Activated CD8-positive, alpha-beta memory T cell treated with anti-CD3 and anti-CD28 coated beads, Interleukin-2, amount 50 U/mL, for 48 hours (primary cell): ENCODE measurements at regions not wholly inside any gene's neighbourhood (a gene's known extent, or its start where the extent isn't known, plus 50 kb on each side); places are given as distances from the start of the nearest gene placed in this dataset.

Source experiments
- DNase-seq: peaks from one replicate; pipeline ENCODE4 v3.0.0-alpha.2; 2020

DNA sequence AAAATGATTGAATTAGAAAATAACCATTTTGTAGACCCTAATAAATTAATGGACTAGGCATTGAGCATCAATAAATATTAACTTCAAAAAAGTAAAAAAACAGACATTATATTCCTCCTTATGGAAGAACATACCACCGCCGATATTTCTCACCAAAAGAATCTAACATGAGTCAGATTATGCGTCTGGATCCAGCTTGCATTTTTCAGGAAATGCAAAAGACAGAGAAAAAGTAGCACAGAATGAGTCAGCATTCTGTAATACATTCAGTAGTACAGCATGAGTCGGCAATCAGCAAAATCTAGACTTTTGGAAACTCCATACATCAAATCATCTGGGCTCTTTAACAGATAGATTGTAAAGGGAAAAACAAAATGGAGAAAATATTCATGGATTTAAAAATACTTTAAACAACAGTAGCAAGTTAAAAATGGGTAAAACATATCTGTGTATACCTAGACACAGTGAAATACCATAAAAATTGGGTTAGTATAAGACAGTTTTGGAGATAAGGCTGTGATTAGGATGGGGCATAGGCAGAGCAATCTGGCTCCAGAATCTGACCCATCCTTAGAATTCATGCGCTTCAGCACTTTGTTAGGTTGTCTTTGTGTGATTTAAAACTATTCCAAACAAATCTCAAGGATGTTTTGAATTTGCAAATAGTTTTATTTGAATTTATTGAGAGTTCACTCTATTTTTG, 633.0 kb upstream of the FAM241A start:
- no peak for DNase-seq

DNA sequence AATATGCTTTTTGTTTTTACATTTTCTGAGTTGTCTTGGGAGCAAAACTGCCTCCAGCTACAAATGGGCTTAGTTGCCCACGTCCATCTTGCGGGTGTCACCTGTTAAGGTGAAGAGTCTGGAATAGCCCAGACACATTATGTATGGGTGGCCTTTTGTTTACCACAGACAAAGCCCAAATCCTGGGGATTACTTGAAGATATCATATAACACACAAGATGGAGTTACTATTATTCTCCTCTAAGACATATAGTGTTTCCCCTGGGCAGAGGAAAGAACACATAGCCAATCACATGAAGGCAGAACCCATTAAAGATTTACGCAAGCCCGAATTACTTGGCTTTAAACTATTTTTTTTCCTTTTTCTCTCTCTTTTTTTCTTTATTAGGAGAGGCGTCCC, 625.6 kb upstream of the FAM241A start:
- DNase-seq, result no peak

DNA sequence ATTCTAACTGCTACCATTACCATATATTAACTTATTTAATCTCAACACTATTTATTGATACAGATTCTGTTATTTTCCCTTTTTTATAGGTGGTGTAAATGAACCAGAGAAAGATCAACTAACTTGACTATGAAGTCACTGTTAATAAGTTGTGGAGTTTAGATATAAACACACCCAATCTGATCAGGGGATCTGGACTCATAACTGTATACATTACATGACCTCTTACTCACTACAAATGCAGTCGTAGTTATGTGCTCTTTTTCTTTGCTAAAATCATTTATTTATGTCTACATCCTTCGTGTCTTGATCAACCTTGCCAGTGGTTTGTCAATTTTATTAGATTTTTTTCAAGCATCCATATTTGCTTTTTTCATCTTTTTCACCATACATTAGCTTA, 614.8 kb upstream of the FAM241A start:
- DNase-seq, result no peak

DNA sequence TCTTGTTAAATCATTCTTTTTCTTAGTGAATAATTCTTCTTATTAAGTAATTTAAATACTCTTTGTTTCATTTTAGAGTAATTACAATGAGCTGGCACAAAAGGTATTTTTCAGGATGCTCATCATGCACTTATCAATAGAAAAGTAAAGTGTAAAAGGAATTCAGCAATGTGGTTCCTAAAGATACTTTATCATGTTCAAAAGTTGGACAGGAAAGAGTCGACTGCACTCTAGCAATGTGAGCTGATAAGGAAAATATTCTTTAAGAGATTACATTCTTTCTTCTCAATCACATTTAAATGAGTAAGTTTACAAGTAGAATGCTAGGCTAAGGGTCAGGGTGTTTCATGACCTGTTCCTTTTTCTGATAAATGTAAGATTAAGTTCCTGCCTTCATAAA, 609.5 kb upstream of the FAM241A start:
- DNase-seq, result no peak

DNA sequence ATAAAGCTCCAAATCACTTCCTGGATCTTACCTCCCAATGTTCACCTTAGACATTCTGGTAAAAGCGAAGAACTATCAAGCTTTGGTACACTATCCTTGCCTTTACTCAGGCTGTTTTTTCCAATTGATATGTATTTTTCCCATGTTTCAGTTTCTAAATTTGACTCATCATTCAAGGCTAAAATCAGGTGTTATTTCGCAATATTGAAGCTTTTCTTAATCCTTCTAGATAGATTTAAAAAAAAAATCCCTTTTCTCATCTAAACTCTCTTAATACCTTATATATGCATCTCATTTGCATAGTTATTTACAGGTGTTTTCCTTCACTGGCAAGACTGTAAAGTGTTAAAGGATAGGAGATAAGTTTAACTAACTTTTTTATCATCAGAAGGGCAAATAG, 608.1 kb upstream of the FAM241A start:
- no peak for DNase-seq

DNA sequence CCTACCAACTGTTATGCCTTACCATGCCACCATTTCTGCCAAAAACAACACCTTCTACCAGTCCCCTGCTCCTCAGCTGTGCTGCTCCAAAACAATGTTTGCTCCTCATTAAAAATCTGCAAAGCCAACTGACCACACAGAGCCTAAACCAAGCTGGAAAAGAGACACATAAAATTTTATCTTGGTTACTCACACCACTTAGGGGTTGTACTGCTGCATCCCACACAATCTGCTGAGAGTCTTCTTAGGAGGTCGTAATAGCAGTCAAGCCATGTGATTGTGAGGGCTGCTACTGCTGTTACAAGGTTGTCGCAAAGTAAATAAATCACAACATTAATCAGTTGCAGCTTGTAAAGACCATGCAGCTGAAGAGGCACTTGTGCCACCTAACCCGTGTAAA, 607.4 kb upstream of the FAM241A start:
- no peak for DNase-seq

DNA sequence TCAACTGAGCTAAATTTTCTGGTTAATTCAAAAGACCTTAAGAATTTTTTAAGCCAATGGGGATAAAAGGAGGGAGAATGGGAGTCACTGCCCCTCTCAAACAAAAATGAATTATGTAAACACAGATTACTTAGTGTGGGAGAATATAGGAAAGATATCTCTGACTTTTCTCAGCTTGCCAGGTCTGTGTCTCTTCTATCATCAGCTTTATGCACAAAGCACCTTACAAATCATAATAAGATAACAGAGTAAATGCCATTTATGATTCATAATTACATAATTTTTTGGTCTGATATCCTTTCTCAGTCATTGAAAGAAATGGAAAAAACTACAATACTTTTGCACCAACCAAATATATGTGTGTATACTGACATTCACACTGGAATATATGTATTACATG, 604.6 kb upstream of the FAM241A start:
- no peak for DNase-seq

DNA sequence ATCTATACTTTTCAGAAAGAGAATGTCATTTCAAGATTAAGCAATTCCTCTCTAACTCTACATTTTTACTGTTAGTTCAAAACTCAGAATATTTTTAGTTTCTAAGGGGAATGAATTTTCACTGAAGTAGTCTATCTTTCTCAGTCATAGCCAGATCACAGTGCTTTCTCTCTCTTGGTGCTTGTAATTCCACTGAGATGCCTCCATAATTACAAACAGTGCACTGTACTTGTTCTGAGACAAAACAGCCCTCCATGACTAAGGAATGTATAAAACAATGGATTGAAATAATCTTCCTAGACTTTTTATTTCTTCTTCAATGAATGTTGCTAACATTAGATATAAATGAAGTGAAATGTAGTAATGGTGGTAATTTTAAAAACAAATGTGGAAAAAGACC, 603.2 kb upstream of the FAM241A start:
- DNase-seq, result no peak

DNA sequence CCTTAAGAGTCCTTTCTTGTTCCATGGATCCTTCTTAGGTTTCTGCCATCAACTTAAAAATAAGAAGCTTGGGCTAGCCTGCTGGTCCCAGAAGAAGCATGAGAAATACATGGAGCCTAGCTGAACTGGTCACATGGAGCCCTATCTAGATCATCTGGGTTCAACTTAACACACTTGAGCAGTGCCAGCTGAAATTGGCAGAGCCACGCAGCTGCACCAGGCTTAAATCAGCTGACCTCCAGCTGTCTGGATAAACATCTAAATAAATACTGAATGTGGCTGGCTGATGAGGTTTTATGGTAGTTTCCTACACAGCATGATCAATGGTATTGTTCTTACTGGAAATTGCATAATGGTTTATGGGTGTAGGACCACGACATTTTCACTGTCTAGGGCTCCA, 598.4 kb upstream of the FAM241A start:
- DNase-seq, result no peak

DNA sequence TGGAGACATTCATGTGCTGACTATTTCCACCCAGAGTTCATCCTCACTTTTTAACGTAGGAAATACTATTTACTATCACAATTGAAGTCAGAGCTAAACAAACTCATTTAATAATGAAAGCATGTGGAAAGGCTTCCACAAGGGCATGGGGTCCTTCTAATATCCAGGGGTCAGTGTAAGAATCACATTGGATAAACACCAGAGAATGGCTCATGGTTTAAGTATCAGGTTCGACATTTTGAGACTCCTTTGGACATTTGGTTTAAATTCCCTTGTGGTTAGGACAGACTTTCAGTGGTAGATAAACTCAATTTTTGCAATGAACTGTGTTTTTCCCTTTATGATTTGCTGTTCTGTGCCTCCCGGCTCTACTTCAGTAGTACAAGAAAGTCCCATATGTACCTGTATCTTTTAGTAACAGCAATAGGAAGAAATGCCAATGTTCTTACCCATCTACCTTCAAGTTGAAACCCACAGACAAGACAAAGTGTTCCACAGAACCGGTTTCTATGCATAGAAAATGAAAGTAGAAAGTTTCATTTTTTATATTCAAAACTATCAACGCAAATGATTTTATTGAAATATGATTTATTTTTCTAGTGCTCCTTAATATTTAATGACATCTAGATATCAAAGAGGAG, 589.0 kb upstream of the FAM241A start:
- DNase-seq, result no peak

DNA sequence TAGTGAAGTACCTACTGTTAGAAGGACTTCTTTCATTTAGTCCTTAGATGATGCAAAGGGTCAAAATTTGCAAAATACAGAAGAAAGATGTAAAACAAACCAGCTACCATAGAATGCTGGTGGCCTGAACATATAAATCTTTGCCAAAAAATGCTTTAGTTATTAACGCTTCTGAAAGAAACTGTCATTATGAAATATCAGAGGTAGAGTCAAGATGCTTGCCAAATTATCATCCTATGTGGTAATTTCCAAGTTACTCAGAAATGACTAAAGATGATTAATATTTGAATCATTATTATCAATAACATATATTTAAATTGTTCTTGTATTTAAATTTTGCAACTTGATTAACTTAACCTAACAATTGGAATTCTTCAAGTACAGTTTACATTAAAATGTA, 588.4 kb upstream of the FAM241A start:
- DNase-seq, result no peak

DNA sequence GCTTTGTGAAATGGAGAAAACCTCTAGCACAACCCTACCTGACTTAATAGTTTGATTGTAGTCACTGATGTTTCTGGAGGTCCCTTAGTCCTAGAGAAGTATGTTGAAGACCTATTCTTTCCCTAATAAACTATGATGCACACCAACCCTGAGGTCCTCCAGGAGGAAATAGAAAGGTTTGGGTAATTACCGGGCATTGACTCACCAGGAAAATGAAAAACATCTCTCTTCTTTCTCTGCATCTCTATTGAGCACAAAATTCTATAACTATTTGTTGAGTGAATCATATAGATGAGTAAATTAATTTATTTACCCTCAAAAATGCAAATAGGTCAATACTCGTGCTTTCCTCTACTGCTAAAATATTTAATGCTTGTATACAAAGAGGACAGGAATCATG, 582.4 kb upstream of the FAM241A start:
- DNase-seq, result no peak

DNA sequence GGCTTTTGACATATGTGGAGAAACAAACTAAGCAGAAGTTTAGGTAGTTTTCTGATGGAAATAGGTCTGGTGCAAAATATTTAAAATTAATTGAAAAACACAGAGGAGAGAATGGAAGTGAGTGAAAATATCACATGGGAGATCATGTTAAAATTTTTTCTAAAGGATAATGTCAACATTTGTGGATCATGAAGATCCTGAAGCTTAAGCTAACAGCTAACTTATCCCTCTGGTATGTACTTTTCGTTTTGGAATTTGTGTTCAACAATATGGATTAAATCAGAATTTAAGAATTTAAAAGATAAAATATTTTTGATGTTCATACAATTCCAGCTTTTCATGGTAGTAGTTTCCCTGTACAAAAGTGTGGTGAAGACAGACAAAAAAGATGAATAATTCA, 572.8 kb upstream of the FAM241A start:
- no peak for DNase-seq

DNA sequence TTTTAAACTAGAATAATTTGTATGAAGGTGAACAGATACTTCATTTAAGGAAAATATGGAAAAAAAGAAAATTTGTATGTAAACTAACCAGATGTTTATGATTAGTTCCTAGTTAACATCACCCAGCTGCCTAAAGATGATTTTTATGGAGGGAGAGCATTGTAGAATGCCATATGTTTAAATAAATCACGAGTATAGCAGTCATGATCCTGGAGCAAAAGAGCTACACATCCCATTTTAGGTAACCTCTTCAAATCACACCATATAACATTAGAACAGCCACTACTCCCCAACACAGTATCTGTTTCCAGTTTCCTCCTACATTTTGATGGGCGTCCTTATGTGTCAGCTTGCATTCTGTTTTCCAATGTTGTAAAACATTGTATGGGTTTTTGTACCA, 571.9 kb upstream of the FAM241A start:
- no peak for DNase-seq

DNA sequence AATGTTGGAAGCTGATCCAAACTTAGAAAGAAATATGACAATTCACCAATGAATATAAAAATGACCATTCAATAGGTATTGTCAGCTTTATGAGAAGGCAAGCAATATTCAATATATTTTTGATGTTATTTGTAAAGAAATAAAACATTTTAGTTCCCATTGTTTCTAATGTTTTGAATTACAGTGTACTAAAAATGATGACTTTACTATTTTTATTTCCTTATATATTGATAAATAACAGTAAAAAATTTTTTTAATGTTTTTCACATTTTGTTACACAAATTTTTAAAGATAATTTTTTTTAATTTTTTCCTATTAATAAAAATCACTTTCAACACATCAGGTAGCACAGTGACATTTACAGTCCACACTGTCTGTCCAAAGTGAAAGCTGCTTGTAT, 565.5 kb upstream of the FAM241A start:
- DNase-seq, result no peak

DNA sequence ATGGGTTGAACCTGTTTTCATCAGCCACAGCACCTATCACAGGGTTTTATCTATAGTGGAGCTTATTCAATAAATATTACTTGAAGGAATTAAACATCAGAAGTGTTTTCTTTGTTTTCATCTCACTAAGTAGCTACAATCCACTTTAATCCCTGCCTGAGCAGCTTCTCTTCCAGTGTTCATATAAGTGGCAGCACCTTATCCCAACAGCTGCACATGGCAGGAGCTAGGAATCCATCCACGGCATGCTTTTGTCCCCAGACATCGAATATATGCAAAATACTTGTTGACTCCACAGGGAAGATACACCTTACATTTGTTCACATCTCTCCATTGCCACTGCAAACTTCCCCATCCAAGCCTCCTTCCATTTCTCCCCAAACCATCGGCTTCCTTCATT, 549.8 kb upstream of the FAM241A start:
- DNase-seq, result no peak

DNA sequence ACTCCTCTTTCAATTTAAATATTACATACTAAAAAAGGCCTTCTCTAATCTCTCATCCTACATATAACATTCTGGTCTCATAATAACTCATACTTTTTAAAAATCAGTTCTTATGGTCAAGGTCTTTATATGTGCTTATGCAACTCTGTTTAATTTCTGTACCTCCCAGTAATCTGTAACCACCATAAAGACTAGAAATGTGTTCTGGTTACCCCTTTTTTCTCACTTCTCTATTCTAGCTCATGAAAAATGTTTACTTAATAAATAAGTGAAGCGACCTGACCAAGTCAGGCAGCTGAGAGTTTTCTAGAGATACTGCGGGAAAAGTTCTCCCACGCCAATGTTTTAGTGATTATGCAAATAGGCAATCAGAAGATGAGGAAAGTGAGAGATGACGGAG, 548.8 kb upstream of the FAM241A start:
- DNase-seq, result no peak

DNA sequence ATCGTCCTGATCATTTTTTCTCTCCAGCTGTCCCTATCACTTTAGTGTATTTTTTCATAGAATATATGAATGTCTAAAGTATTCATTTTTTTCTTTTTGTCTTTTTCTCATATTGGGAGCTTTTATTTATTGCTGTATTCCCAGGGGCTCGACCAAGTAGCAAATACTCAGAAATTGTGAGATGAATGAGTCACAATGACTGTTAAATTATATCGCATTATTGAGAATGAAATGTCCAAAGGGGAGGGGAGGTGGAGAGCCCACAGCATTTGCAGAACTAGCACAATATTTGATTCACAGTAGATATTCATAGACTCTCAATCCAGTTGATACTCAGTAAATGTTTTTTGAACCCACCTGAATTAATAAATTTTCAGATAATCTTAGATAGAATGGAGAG, 543.6 kb upstream of the FAM241A start:
- DNase-seq, result no peak

DNA sequence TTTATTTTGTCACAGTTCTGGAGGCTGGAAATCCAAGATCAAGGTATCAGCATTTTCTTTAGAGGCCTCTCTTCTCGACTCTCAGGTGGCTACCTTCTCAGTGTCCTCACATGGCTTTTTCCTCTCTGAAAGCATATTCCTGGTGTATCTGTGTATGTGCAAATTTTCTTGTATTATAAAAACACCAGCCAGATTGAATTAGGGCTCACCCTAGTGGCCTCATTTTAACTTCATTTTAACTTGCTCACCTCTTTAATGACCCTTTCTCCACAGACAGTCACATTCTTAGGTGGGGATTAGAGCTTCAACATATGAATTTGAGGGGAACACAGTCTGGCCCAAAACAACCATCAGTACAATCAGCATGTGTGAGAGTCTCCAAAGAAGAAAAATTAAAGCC, 542.4 kb upstream of the FAM241A start:
- no peak for DNase-seq

DNA sequence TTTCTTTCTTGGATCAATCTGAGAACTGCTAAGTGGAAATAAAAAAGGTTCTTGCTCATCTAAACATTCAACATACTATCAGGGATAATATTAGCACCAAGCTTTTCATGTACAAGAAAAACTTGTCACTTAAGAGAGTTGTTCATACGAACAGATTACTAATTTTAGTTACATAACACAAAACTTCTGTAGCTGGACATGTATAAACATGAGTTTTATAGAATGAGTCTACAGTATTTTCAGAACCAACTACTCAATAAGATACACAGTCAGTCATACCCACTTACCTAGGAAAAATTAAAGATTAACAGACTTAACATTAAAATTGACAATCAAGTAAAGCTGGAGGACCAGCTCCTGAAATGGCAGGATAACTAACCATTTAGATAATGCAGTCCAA, 540.1 kb upstream of the FAM241A start:
- no peak for DNase-seq

DNA sequence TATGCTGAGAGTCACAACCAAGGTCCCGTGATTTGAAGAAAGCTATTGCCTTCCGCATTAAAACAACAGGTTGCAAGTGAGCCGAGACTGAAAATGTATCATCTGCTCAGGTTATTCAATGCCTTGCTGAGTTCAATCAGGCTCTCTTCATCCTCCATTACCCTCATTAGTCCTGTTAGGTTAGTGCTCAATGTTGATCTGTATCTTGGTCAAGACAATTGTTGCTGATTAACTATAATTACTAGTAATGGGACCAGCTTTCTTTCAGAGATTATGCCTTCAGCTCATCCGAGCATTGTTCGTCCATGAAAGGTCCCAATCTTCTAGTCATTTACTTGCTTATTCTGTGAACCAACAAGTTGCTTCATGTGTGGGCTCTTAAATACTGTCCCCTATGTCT, 534.6 kb upstream of the FAM241A start:
- no peak for DNase-seq

DNA sequence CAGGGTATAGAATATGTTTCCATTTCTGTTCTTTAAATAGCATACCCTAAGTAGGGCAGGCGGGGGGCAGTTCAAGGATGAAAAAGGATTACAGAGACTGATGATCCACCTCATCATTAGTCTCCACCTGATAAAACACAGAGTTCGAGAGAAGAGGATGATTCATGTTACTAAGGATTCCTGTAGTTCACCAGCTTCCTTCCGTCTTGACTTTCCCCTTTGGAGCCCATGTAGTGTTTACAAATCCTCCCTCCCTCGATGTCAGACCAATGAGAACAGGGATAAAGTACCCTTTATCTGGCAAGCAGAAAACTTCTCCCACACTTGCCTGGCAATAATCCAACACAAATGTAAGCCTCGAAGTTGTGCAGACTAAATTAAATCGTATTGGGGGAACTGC, 526.3 kb upstream of the FAM241A start:
- DNase-seq, result no peak

DNA sequence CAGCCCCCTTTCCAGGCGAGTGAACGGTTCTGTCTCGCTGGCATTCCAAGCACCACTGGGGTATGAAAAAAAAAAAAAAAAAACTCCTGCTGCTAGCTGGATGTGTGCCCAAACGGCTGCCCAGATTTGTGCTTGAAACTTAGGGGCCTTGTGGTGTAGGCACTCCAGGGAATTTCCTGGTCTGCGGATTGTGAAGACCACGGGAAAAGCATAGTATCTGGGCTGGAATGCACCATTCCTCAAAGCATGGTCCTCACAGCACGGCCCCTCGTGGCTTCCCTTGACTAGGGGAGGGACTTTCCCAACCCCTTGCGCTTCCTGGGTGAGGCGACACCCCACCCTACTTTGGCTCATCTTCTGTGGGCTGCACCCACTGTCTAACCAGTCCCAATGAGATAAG, 516.8 kb upstream of the FAM241A start:
- no peak for DNase-seq

DNA sequence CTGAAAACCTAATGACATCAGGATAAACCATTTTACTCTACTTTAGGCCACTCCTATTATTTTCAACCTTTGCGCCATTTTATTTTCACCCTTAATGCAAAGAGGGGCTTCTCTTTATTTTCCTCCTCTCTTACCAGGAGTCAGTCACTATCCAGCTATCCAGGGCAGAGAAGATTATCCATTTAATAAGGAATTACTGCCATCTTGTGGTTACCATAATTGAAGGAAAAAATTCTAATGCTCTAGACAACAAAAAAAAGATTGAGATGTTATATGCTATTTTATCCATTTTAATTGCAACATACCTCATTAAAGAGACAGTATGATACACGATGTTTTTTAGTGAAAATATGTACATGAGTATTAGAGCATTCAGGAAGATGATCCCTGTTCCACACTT, 514.5 kb upstream of the FAM241A start:
- no peak for DNase-seq
